IMR-90 (cell line): ENCODE measurements at regions not wholly inside any gene's neighbourhood (a gene's known extent, or its start where the extent isn't known, plus 50 kb on each side); places are given as distances from the start of the nearest gene placed in this dataset.

Experiments used
- ATAC-seq: fragments of 200-7000 bp; cut with Tn5 transposase; 2 replicates; pipeline ENCODE4 v1.9.1; 2020; ENCODE audit warnings: low read depth, mild to moderate bottlenecking, moderate library complexity
- BruUV-seq: library from RNA; stranded (reverse); fragments of 400-500 nt; replicated peaks from 2 replicates; lab custom pipeline; 2021; lab: Mats Ljungman, UMichigan
- CTCF ChIA-PET: fragments of 300-600 bp; formaldehyde crosslinking; extraction: SDS; loops from one replicate; lab custom pipeline; 2021; ENCODE audit warnings: antibody characterized with exemption; lab: Yijun Ruan, JAX
- POLR2A ChIA-PET: fragments of 300-600 bp; sonication (Branson Sonifier 250); formaldehyde crosslinking; loops from one replicate; lab custom pipeline; 2022; ENCODE audit warnings: antibody characterized with exemption; ENCODE audit not compliant: unreplicated experiment; lab: Charles Lee
- DNase-seq: peaks from one replicate; pipeline ENCODE4 v3.0.0; 2013
- H2AFZ ChIP-seq: replicated peaks from 2 replicates; pipeline ENCODE3; 2013; ENCODE audit warnings: low read length, mild to moderate bottlenecking; ENCODE audit not compliant: poor library complexity
- H2AK5ac ChIP-seq: 2 replicates; pipeline ENCODE4 v1.6.1; 2013; ENCODE audit warnings: low read depth, low read length, inconsistent platforms
- H2AK9ac ChIP-seq: replicated peaks from 2 replicates; pipeline ENCODE3; 2013; ENCODE audit warnings: mild to moderate bottlenecking, low read depth, low read length, moderate library complexity; ENCODE audit not compliant: poor library complexity
- H2BK120ac ChIP-seq: 2 replicates; pipeline ENCODE4 v1.6.1; 2013; ENCODE audit warnings: low read depth, low read length, inconsistent platforms
- H2BK15ac ChIP-seq: 3 replicates; pipeline ENCODE4 v1.6.1; 2013; ENCODE audit warnings: low read depth, low read length, inconsistent platforms
- H2BK20ac ChIP-seq: 2 replicates; pipeline ENCODE4 v1.6.1; 2013; ENCODE audit warnings: low read depth, mild to moderate bottlenecking, inconsistent platforms, low read length, moderate library complexity
- H2BK5ac ChIP-seq: 2 replicates; pipeline ENCODE4 v1.6.1; 2013; ENCODE audit warnings: mild to moderate bottlenecking, low read depth, low read length, inconsistent platforms; ENCODE audit not compliant: poor library complexity, severe bottlenecking
- H3K14ac ChIP-seq: replicated peaks from 2 replicates; pipeline ENCODE4 v1.6.1; 2013; ENCODE audit warnings: low read depth, low read length, inconsistent platforms
- H3K18ac ChIP-seq: 2 replicates; pipeline ENCODE4 v1.6.1; 2013; ENCODE audit warnings: low read depth, low read length, control low read depth
- H3K23ac ChIP-seq: 2 replicates; pipeline ENCODE4 v1.6.1; 2013; ENCODE audit warnings: low read depth, low read length, inconsistent platforms
- H3K27ac ChIP-seq: 2 replicates; pipeline ENCODE4 v1.5.1; 2013; ENCODE audit warnings: mild to moderate bottlenecking, control low read depth, low read length; ENCODE audit not compliant: insufficient read depth
- H3K27me3 ChIP-seq: 2 replicates; pipeline ENCODE4 v1.6.1; 2013; ENCODE audit warnings: low read length; ENCODE audit not compliant: control insufficient read depth, insufficient read depth
- H3K36me3 ChIP-seq: 2 replicates; pipeline ENCODE4 v1.6.1; 2013; ENCODE audit warnings: low read length, mixed read lengths; ENCODE audit not compliant: control insufficient read depth, insufficient read depth
- H3K4ac ChIP-seq: 2 replicates; pipeline ENCODE4 v1.6.1; 2013; ENCODE audit warnings: low read depth, low read length, inconsistent platforms
- H3K4me1 ChIP-seq: 2 replicates; pipeline ENCODE4 v1.6.1; 2013; ENCODE audit warnings: low read length, mixed read lengths; ENCODE audit not compliant: control insufficient read depth, insufficient read depth
- H3K4me2 ChIP-seq: 2 replicates; pipeline ENCODE4 v1.6.1; 2013; ENCODE audit warnings: low read depth, mild to moderate bottlenecking, control low read depth, low read length, moderate library complexity
- H3K4me3 ChIP-seq: 2 replicates; pipeline ENCODE4 v1.5.1; 2013; ENCODE audit warnings: low read depth, mild to moderate bottlenecking, control low read depth, low read length, moderate library complexity; ENCODE audit not compliant: insufficient read depth
- H3K56ac ChIP-seq: 2 replicates; pipeline ENCODE4 v1.6.1; 2013; ENCODE audit warnings: low read length, inconsistent platforms; ENCODE audit not compliant: insufficient read depth; ENCODE audit errors: extremely low read depth
- H3K79me1 ChIP-seq, 2 experiments: 2 replicates each; pipeline ENCODE4 v1.6.1; 2013; ENCODE audit warnings: low read length in 2 of 2, inconsistent platforms in 1 of 2, low read depth in 1 of 2
- H3K9ac ChIP-seq: 2 replicates; pipeline ENCODE4 v1.6.1; 2013; ENCODE audit warnings: low read depth, low read length, control low read depth
- H3K9me1 ChIP-seq: 2 replicates; pipeline ENCODE4 v1.6.1; 2013; ENCODE audit warnings: low read length, inconsistent platforms; ENCODE audit not compliant: insufficient read depth
- H3K9me3 ChIP-seq: 2 replicates; pipeline ENCODE4 v1.6.1; 2013; ENCODE audit warnings: low read length; ENCODE audit not compliant: control insufficient read depth, insufficient read depth
- H4K20me1 ChIP-seq: 2 replicates; pipeline ENCODE4 v1.6.1; 2013; ENCODE audit warnings: low read length, inconsistent platforms; ENCODE audit not compliant: insufficient read depth
- H4K5ac ChIP-seq: 2 replicates; pipeline ENCODE4 v1.6.1; 2013; ENCODE audit warnings: mild to moderate bottlenecking, low read depth, low read length, control low read depth
- H4K8ac ChIP-seq, 2 experiments: 2 replicates each; pipeline ENCODE4 v1.6.1; 2013; ENCODE audit warnings: low read depth in 2 of 2, low read length in 2 of 2, control low read depth in 1 of 2, inconsistent platforms in 1 of 2
- H4K91ac ChIP-seq: 2 replicates; pipeline ENCODE4 v1.6.1; 2013; ENCODE audit warnings: low read depth, low read length, inconsistent platforms; ENCODE audit not compliant: insufficient read depth
- BHLHE40 ChIP-seq: fragments of 150-350 bp; IDR thresholded peaks from 2 replicates; pipeline ENCODE4 v1.6.1; 2016; ENCODE audit warnings: mild to moderate bottlenecking, low read depth, low read length
- CEBPB ChIP-seq: IDR thresholded peaks from 2 replicates; pipeline ENCODE4 v1.6.1; 2012; ENCODE audit warnings: low read depth, low read length, improper control_type of control experiment
- CHD1 ChIP-seq: IDR thresholded peaks from 2 replicates; pipeline ENCODE4 v1.6.1; 2012; ENCODE audit warnings: low read depth, low read length, improper control_type of control experiment
- CTCF ChIP-seq: conservative IDR thresholded peaks from 2 replicates; pipeline ENCODE4 v1.5.1; 2012; ENCODE audit warnings: mild to moderate bottlenecking, low read depth, low read length, improper control_type of control experiment
- FOS ChIP-seq: fragments of 150-350 bp; IDR thresholded peaks from 2 replicates; pipeline ENCODE4 v1.6.1; 2016; ENCODE audit warnings: low read depth, low read length
- MAFK ChIP-seq: IDR thresholded peaks from 2 replicates; pipeline ENCODE4 v1.6.1; 2012; ENCODE audit warnings: low read depth, low read length, improper control_type of control experiment
- MAZ ChIP-seq: IDR thresholded peaks from 2 replicates; pipeline ENCODE4 v1.6.1; 2012; ENCODE audit warnings: low read depth, mild to moderate bottlenecking, low read length, improper control_type of control experiment, moderate library complexity, borderline replicate concordance
- MXI1 ChIP-seq: IDR thresholded peaks from 2 replicates; pipeline ENCODE4 v1.6.1; 2012; ENCODE audit warnings: low read depth, mild to moderate bottlenecking, low read length, moderate library complexity, borderline replicate concordance
- NFE2L2 ChIP-seq: fragments of 150-350 bp; IDR thresholded peaks from 2 replicates; pipeline ENCODE4 v1.6.1; 2016; ENCODE audit warnings: low read depth, mild to moderate bottlenecking, low read length
- POLR2A ChIP-seq: IDR thresholded peaks from 2 replicates; pipeline ENCODE4 v1.6.1; 2012; ENCODE audit warnings: mild to moderate bottlenecking, low read depth, low read length
- RAD21 ChIP-seq: IDR thresholded peaks from 2 replicates; pipeline ENCODE4 v1.6.1; 2012; ENCODE audit warnings: low read length, improper control_type of control experiment
- RCOR1 ChIP-seq: IDR thresholded peaks from 2 replicates; pipeline ENCODE4 v1.6.1; 2012; ENCODE audit warnings: mild to moderate bottlenecking, low read length, improper control_type of control experiment; ENCODE audit not compliant: insufficient replicate concordance
- RFX5 ChIP-seq: IDR thresholded peaks from 2 replicates; pipeline ENCODE4 v1.8.0; 2012; ENCODE audit warnings: low read depth, mild to moderate bottlenecking, low read length, moderate library complexity
- SMC3 ChIP-seq: fragments of 150-350 bp; IDR thresholded peaks from 2 replicates; pipeline ENCODE4 v1.6.1; 2016; ENCODE audit warnings: low read depth, mild to moderate bottlenecking, antibody characterized with exemption, low read length, moderate library complexity
- USF2 ChIP-seq: fragments of 150-350 bp; IDR thresholded peaks from 2 replicates; pipeline ENCODE4 v1.6.1; 2017; ENCODE audit warnings: mild to moderate bottlenecking, antibody characterized with exemption, low read length, low read depth
- WGBS, 2 experiments: methylation state at CpG; one replicate each; pipeline versions ENCODE4 v1.1.5 to v1.1.7; 2013; ENCODE audit warnings: missing lambda C conversion rate in 2 of 2; ENCODE audit not compliant: insufficient read length in 1 of 2; ENCODE audit errors: extremely low coverage in 2 of 2; 5-methylcytosine and 5-hydroxymethylcytosine counted together
- dilution Hi-C: fragments of 300-500 bp; cut with HindIII; formaldehyde crosslinking; loops from one replicate; pipeline ENCODE4 v1.14.3; 2018; ENCODE audit warnings: low sequenced_read_pairs; ENCODE audit not compliant: unreplicated experiment
- in situ Hi-C: fragments of 300-500 bp; cut with MboI; formaldehyde crosslinking; loops from 3 replicates; pipeline ENCODE4 v1.14.3; 2019; ENCODE audit warnings: low sequenced_read_pairs, inconsistent platforms, mixed read lengths
- intact Hi-C: fragments of 100-400 bp; cut with micrococcal nuclease; formaldehyde crosslinking; loops from 2 replicates; pipeline ENCODE4 v1.10.0; 2022
- TF ChIP-seq, protein P1 (sequence below): fragments of 150-350 bp; IDR thresholded peaks from 2 replicates; pipeline ENCODE4 v1.6.1; 2016; ENCODE audit warnings: low read depth, mild to moderate bottlenecking, low read length, moderate library complexity, borderline replicate concordance

DNA sequence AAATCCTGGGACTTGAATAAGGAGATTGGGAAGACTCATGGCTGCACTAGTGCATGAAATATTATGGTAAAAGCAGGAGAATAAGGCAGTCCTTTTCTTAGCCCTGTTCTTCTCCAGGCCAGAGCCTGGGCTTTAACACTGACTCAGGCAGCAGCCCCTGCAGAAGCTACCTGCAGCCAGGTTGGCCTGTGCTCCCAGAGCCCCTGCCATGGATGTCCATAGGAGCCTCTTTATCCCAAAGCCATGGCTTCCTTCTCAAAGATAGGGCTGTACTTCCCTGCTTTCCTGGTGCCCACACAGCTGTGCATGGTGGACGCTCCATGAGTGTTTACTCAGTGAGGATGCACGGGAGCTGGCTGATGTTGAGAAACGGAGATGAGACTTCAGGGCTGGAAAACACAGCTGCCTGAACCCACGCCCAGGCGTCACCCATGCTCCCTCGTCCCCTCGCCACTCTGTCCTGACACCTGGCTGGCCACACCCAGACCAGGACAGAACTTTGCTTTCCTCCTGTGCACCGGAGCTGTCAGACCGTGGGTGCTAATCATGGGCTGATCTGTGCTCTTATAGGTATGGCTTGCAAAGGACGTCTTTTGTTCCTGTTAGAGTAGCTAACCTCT, 135.5 kb downstream of the GLI2 start:
- intact Hi-C loops (no loop called here), in situ Hi-C loops (no loop called here), dilution Hi-C loops (no loop called here)
- peaks cover 46 to 91% of the 10 kb centered on the region in 2 experiments for H3K79me1 ChIP-seq
- H2AK5ac ChIP-seq: no peak overlapping the region
- H2BK120ac ChIP-seq: no peak overlapping the region
- no TSS peak for BruUV-seq
- H3K36me3 ChIP-seq: no peaks in the 10 kb centered on the region; the same call in 1 of the 2 replicates
- H3K4me3 ChIP-seq: no peak overlapping the region
- WGBS, 2 experiments: 93% methylated on average over 5 of the region's 10 CpGs; no CpG with 5 or more reads in 1 of the 2 experiments
- H4K5ac ChIP-seq: no peak overlapping the region
- no peak overlapping the region for H3K4ac ChIP-seq
- peaks cover 77% of the 10 kb centered on the region for H4K20me1 ChIP-seq
- H3K9me1 ChIP-seq: peaks cover 43% of the 10 kb centered on the region
- H3K14ac ChIP-seq: no peak overlapping the region
- no peak overlapping the region for H2AK9ac ChIP-seq
- no peaks in the 10 kb centered on the region for H3K27me3 ChIP-seq
- H3K27ac ChIP-seq: no peak overlapping the region
- TF ChIP-seq MAZ: no peak
- TF ChIP-seq, protein P1, sequence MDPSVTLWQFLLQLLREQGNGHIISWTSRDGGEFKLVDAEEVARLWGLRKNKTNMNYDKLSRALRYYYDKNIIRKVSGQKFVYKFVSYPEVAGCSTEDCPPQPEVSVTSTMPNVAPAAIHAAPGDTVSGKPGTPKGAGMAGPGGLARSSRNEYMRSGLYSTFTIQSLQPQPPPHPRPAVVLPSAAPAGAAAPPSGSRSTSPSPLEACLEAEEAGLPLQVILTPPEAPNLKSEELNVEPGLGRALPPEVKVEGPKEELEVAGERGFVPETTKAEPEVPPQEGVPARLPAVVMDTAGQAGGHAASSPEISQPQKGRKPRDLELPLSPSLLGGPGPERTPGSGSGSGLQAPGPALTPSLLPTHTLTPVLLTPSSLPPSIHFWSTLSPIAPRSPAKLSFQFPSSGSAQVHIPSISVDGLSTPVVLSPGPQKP: no peak
- no peak for TF ChIP-seq RCOR1
- TF ChIP-seq NFE2L2: no peak
- TF ChIP-seq SMC3: no peak
- TF ChIP-seq RAD21: no peak
- no peak for TF ChIP-seq MAFK
- TF ChIP-seq USF2: no peak
- TF ChIP-seq MXI1: no peak
- TF ChIP-seq CHD1: no peak
- no peak for TF ChIP-seq CEBPB
- no peak for TF ChIP-seq BHLHE40
- no peak for TF ChIP-seq CTCF
- no peak for TF ChIP-seq POLR2A
- no peak for TF ChIP-seq FOS
- TF ChIP-seq RFX5: no peak
- ChIA-PET CTCF (no interaction called here), POLR2A (no interaction called here)
- no peak overlapping the region for H2BK5ac ChIP-seq
- no peaks in the 10 kb centered on the region for H3K9me3 ChIP-seq
- H3K56ac ChIP-seq: no peak overlapping the region
- H2BK20ac ChIP-seq: no peak overlapping the region
- H3K4me2 ChIP-seq: no peak overlapping the region
- H3K9ac ChIP-seq: no peak overlapping the region
- H2AFZ ChIP-seq: no peak overlapping the region
- no peak for DNase-seq
- no peak for ATAC-seq
- H3K23ac ChIP-seq: 0 out of 2 replicates have a peak overlapping the region, but pooled peaks have one; percentile 32
- peaks cover 35% of the 10 kb centered on the region for H3K4me1 ChIP-seq
- no peak overlapping the region for H3K18ac ChIP-seq
- no peak overlapping the region for H2BK15ac ChIP-seq
- H4K8ac ChIP-seq: no peak overlapping the region
- H4K91ac ChIP-seq: no peak overlapping the region
